ENCODE measurements at regions not wholly inside any gene's neighbourhood (a gene's known extent, or its start where the extent isn't known, plus 50 kb on each side); places are given as distances from the start of the nearest gene placed in this dataset.
A peak's percentile ranks its signal among the peaks of the same experiment; 100 is the strongest.

DNA sequence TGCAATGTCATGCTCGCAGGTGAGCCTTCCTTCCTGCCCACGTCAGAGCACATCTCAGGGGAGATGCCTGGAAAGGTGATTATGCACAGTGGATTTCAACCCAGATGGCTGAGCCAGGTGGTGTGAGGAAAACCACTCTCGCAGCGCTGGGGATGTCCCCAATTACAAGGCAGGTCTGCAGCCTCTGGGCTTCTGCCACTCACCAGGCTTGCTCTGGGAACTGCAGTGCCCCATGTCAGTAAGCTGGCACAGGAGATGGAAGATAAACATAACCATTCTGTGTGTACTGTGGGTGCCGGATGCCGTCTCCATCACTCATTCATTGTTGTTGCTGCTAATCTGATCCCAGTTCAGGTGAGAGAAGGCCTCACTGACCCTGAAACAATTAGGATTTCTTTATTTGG, 222.9 kb upstream of the PITRM1 start:
- Histone ChIP-seq H3K9me3 (peaks cover 0 to 9% (median 0%) of the 10 kb centered on the region in 12 donors), H3K4me3 (no peak overlapping the region), H3K27ac (no peak overlapping the region), H3K27me3 (no peaks in the 10 kb centered on the region), H3K4me1 (peaks cover 0 to 16% (median 8%) of the 10 kb centered on the region in 12 donors), H3K36me3 (no peaks in the 10 kb centered on the region)
- WGBS, 4 donors = 43 to 68% (median 58%) methylated on average over 4 to 6 of the region's 6 CpGs
- ATAC-seq (peak in 1 of 4 donors; percentile 32), DNase-seq (no peak)
- TF ChIP-seq POLR2A (IDR thresholded peaks at IDR 0.05) = no peak
- TF ChIP-seq, protein P1, sequence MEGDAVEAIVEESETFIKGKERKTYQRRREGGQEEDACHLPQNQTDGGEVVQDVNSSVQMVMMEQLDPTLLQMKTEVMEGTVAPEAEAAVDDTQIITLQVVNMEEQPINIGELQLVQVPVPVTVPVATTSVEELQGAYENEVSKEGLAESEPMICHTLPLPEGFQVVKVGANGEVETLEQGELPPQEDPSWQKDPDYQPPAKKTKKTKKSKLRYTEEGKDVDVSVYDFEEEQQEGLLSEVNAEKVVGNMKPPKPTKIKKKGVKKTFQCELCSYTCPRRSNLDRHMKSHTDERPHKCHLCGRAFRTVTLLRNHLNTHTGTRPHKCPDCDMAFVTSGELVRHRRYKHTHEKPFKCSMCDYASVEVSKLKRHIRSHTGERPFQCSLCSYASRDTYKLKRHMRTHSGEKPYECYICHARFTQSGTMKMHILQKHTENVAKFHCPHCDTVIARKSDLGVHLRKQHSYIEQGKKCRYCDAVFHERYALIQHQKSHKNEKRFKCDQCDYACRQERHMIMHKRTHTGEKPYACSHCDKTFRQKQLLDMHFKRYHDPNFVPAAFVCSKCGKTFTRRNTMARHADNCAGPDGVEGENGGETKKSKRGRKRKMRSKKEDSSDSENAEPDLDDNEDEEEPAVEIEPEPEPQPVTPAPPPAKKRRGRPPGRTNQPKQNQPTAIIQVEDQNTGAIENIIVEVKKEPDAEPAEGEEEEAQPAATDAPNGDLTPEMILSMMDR (IDR thresholded peaks at IDR 0.05) = no peak
- intact Hi-C loops (cut with DNase I) = loop anchor here in 1 of 10 donors (5.0 kb wide), 1 partner anchor 57 kb away; no protein-coding TSS in a partner anchor

DNA sequence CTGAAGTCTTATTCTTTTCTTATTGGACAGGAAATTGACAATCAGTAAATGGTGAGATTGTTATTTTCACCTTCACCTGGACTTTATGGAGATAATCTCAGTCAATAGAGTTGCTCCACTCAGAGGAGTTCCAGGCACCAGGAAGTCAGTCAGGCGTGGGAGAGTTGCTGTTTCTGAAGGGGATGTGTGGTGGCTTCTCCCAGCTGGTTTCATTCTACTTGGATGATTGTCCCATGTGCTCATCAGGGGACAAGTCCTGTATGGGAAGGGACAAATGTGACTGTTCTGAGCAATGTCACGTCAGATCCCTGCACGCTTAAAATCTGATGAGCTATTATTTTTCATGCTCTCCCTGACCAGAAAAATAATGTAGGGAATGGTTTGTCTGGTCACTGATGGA, 222.5 kb upstream of the PITRM1 start:
- intact Hi-C loops (cut with DNase I) = loop anchor here in 1 of 10 donors (5.0 kb wide), 1 partner anchor 57 kb away; no protein-coding TSS in a partner anchor
- ATAC-seq = no peak
- Histone ChIP-seq H3K9me3 (peaks cover 0 to 9% (median 0%) of the 10 kb centered on the region in 12 donors), H3K27ac (peak overlapping the region in 1 of 12 donors; percentile 45), H3K36me3 (no peaks in the 10 kb centered on the region), H3K4me1 (peaks cover 0 to 14% (median 5%) of the 10 kb centered on the region in 12 donors), H3K27me3 (peaks cover 0 to under 1% (median 0%) of the 10 kb centered on the region in 9 donors), H3K4me3 (no peak overlapping the region)
- no peak for DNase-seq
- TF ChIP-seq, protein P1 (IDR thresholded peaks at IDR 0.05) = no peak
- TF ChIP-seq POLR2A (IDR thresholded peaks at IDR 0.05) = no peak
- WGBS, 4 donors = 61 to 89% (median 77%) methylated on average over 3 of the region's 3 CpGs

DNA sequence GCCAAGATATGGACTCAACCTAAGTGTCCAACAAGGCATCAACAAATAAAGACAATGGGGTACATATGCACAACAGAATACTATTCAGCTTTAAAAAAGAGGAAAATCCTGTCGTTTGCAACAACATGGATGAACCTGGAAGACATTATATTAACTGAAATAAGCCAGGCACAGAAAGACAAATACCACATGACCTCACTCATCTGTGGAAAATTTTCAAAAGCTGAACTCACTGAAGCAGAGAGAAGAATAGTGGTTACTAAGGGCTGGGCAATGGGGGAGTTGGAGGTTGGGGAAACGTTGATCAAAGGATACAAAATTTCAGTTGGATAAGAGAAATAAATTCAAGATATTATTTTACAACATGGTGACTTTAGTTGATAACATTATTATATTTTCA, 221.4 kb upstream of the PITRM1 start:
- Histone ChIP-seq H3K27me3 (peaks cover 0 to 3% (median 0%) of the 10 kb centered on the region in 9 donors), H3K4me3 (no peak overlapping the region), H3K36me3 (no peaks in the 10 kb centered on the region), H3K9me3 (peaks cover 0 to 9% (median 0%) of the 10 kb centered on the region in 12 donors), H3K4me1 (peaks cover 0 to 6% (median 0%) of the 10 kb centered on the region in 12 donors), H3K27ac (peak overlapping the region in 1 of 12 donors; percentile 45)
- intact Hi-C loops (cut with DNase I) = no loop called here
- 73 to 84% (median 80%) methylated on average over 2 of the region's 2 CpGs for WGBS, 4 donors
- ATAC-seq (no peak), DNase-seq (no peak)
- TF ChIP-seq POLR2A (IDR thresholded peaks at IDR 0.05) = no peak
- TF ChIP-seq, protein P1 (IDR thresholded peaks at IDR 0.05) = no peak

GRCh38 chr10:3391657-3392056, 219.1 kb upstream of the PITRM1 start:
- WGBS, 4 donors = 95 to 97% (median 97%) methylated on average over 1 of the region's 1 CpG
- peaks cover 0 to 3% (median 0%) of the 10 kb centered on the region in 9 donors for H3K27me3 ChIP-seq

More at GRCh38 chr10:3391657-3392056, 219.1 kb upstream of the PITRM1 start:
- DNase-seq (no peak), ATAC-seq (no peak)
- H3K27ac ChIP-seq = no peak overlapping the region
- H3K4me3 ChIP-seq = no peak overlapping the region
- H3K36me3 ChIP-seq = no peaks in the 10 kb centered on the region
- H3K4me1 ChIP-seq = no peaks in the 10 kb centered on the region
- intact Hi-C loops (cut with DNase I) = no loop called here
- TF ChIP-seq POLR2A (IDR thresholded peaks at IDR 0.05) = no peak
- TF ChIP-seq, protein P1 (IDR thresholded peaks at IDR 0.05) = no peak
- H3K9me3 ChIP-seq = peaks cover 0 to 9% (median 0%) of the 10 kb centered on the region in 12 donors

Measured in heart left ventricle (tissue), 16 donors.